ENCODE measurements at regions not wholly inside any gene's neighbourhood (a gene's known extent, or its start where the extent isn't known, plus 50 kb on each side); places are given as distances from the start of the nearest gene placed in this dataset.

GRCh38 chr11:81829976-81830375 lies 903.7 kb downstream of the FAM181B start:
- in situ Hi-C loops (cut with HindIII; ENCODE audit: low sequenced_read_pairs): no loop called here

GRCh38 chr11:81825346-81825745 lies 908.3 kb downstream of the FAM181B start:
- in situ Hi-C loops (cut with HindIII; ENCODE audit: low sequenced_read_pairs): no loop called here
- TF ChIP-seq CTCF (IDR thresholded peaks at IDR 0.05; ENCODE audit: low read depth, low read length): no peak
- DNase-seq (ENCODE audit: low read depth, low spot score): no peak
- no peak overlapping the region for H3K4me3 ChIP-seq (ENCODE audit: low read depth, low read length)

More at GRCh38 chr11:81829976-81830375, 903.7 kb downstream of the FAM181B start:
- no peak overlapping the region for H3K4me3 ChIP-seq (ENCODE audit: low read depth, low read length)
- DNase-seq (ENCODE audit: low read depth, low spot score): no peak
- TF ChIP-seq CTCF (IDR thresholded peaks at IDR 0.05; ENCODE audit: low read depth, low read length): no peak

- in situ Hi-C loops (cut with HindIII; ENCODE audit: low sequenced_read_pairs): no loop called here
- no peak for DNase-seq (ENCODE audit: low read depth, low spot score)
- H3K4me3 ChIP-seq (ENCODE audit: low read depth, low read length): no peak overlapping the region
- TF ChIP-seq CTCF (IDR thresholded peaks at IDR 0.05; ENCODE audit: low read depth, low read length): no peak
Observed at GRCh38 chr11:81819462-81819861, 914.2 kb downstream of the FAM181B start.

GRCh38 chr11:81804858-81805257 lies 928.8 kb downstream of the FAM181B start:
- H3K4me3 ChIP-seq (ENCODE audit: low read depth, low read length): no peak overlapping the region
- no peak for DNase-seq (ENCODE audit: low read depth, low spot score)
- in situ Hi-C loops (cut with HindIII; ENCODE audit: low sequenced_read_pairs): no loop called here
- no peak for TF ChIP-seq CTCF (IDR thresholded peaks at IDR 0.05; ENCODE audit: low read depth, low read length)

GRCh38 chr11:81802591-81802990 lies 931.1 kb downstream of the FAM181B start:
- in situ Hi-C loops (cut with HindIII; ENCODE audit: low sequenced_read_pairs): no loop called here
- DNase-seq (ENCODE audit: low read depth, low spot score): no peak
- no peak for TF ChIP-seq CTCF (IDR thresholded peaks at IDR 0.05; ENCODE audit: low read depth, low read length)
- H3K4me3 ChIP-seq (ENCODE audit: low read depth, low read length): no peak overlapping the region

- H3K4me3 ChIP-seq (ENCODE audit: low read depth, low read length): no peak overlapping the region
- no peak for TF ChIP-seq CTCF (IDR thresholded peaks at IDR 0.05; ENCODE audit: low read depth, low read length)
- DNase-seq (ENCODE audit: low read depth, low spot score): no peak
- in situ Hi-C loops (cut with HindIII; ENCODE audit: low sequenced_read_pairs): no loop called here
Observed at GRCh38 chr11:81792416-81792815, 941.2 kb downstream of the FAM181B start.

GRCh38 chr11:81787584-81788049 lies 946.0 kb downstream of the FAM181B start:
- H3K4me3 ChIP-seq (ENCODE audit: low read depth, low read length): no peak overlapping the region
- TF ChIP-seq CTCF (IDR thresholded peaks at IDR 0.05; ENCODE audit: low read depth, low read length): peak; percentile 17
- DNase-seq (ENCODE audit: low read depth, low spot score): peak; percentile 68
- in situ Hi-C loops (cut with HindIII; ENCODE audit: low sequenced_read_pairs): no loop called here
